T-helper 2 cell treated with Interferon-gamma antibody and Interleukin-4, amounts not matched to agents 100 ng/mL and 5 ng/mL, for 36 hours (primary cell): ENCODE measurements at regions not wholly inside any gene's neighbourhood (a gene's known extent, or its start where the extent isn't known, plus 50 kb on each side); places are given as distances from the start of the nearest gene placed in this dataset.

Experiments
- intact Hi-C: fragments of 100-400 bp; cut with micrococcal nuclease; formaldehyde crosslinking; loops from one replicate; pipeline ENCODE4 v1.15.1; 2023

DNA sequence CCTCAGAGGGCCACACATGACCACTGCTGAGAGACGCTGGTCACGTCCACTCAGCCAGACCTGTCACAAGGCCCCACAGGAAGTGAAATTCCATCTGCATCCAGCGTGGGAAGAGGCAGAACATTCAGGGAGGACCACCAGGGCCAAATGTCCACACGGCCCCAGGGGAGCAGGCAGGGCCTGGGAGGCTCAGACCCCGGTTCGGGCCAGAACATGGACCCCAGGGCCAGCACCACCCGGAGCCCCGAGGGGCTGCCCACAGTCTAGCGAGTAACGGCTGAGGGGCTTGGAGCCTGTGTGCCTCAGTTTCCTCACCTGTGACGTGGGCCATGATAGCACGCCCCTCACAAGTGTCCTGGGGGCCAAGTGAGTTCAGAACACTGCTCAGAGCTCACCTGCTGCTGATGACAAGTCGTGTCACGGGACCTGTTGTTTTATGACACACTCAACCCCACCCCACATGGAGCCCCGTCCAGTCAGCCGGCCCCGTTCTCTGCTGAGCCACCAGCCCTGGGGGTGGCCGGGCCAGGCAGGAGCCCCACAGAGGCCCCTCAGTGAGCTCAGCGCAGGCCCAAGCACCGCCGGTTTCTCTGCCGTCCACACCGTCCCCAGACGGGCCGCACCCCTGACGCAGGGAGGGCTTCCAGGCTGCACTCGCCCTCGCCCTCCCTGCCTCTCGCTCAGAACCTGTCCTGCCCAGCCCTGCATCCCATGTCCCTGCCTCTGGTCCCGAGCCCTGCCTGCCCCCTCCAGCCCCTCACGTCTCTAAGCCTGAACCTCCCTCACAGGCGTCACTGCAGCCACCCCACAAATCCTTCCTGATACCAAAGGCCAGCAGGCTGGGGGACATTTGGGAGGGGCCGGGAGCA lies 79.5 kb upstream of the GALNT9 start:
- intact Hi-C loops: no loop called here

DNA sequence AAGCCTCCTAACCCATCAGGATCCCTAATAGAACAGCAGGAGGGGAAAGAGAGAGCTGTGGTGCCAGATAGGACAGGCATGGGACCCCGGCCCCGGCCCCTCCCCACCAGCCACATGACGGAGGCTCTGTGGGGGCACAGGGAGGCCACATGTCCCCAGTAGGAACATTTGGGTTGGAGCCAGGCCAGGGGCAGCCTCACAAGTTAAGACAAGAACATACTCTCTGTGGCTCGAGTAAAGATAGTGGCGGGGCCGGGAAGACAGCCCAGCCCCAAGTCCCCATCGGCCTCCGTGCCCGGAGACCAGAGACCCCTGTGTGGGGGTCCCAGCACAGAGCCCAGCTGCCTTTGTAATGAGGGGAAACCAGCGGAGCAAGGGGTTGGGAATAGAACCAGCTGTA lies 78.6 kb upstream of the GALNT9 start:
- intact Hi-C loops: no loop called here

DNA sequence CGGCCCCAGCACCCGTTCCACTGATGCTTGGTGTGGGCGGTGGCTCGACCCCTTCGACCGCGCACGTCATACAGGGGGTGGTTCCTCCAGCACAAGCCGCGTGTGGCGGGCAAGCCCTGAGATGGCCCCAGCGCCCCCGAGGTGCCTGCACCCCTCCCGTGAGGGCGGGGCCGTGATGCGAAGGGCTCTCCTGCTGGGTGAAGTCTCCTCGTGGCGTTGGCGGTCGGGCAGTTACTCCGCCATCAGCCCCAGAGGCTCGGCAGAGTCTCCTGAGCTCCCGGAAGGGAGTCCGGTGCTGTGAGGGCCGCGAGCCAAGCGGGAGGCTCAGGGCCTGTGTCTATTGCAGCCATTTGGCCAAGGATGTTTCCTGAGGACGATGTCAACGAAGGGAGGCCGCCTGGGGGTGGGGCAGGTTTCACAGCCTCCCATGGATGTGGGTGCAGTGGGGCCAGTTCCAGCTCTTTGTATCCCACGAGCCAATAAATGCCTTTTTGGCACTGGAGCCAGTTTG lies 78.1 kb upstream of the GALNT9 start:
- intact Hi-C loops: no loop called here

DNA sequence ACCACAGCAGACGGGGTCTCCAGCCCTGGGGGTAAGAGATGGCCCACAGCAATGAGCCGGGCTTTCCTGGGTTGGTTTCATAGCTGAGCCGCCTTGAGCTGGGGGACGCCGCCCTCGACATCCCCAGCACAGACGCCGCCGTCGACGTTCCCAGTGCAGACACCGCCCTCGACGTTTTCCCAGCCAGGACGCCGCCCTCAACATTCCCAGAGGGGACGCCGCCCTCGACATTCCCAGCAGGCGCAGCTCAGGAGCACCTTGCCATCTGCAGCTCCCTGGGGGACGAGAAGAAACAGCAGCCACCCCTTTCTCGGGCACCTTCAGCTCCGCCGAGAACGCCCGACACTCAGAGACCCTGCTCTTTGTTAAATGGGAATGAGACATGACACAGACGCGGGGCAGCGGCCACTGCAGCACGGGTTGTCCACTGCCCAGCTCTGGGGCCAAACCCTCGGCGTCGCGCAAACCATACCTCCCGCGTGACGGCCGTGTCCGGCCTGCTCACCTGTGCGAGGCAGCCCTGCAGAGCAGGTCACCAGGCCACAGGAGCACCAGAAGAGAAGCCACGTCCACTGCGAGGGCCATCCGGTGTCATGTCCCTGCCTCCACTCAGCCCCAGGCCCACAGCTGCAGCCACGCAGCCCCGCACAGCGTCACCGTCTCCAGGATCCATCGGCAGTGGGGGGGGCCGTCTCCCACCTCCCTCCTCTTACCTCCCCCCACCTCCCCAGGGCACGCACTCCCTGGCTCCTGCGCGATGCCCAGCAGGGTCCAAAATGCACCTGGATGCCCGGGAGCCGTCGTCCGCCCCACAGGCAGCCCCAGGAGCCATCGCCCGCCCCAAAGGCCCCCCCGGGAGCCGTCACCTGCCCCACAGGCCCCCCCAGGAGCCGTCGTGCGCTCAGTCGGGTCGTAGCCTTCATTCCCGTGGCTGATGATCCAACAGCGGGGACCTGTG lies 77.4 kb upstream of the GALNT9 start:
- intact Hi-C loops: no loop called here

DNA sequence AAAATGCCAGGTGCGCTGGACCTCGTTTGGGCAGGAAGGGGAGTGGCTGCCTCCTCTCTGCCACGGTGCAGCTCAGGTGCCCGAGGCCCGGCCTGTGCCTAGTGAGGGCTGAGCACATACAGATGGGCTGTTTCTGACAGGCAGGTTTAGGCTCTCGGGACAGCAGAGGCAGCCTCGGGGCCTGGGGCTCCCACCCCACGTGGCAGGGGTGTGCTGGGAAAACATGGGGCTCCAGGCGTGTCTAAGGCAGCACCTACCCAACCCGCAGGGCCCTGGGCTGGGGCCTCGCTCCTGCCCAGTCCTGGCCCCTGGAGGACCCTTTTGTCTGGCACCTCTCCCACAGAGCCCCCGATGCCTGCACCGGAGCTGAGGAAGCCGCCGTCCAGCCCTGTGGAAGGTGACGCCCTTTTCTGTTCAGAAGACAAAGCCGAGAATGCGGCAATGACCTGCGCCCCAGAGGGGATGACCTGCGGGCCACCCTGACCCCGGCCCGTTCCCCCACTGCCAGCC lies 76.4 kb upstream of the GALNT9 start:
- intact Hi-C loops: no loop called here

DNA sequence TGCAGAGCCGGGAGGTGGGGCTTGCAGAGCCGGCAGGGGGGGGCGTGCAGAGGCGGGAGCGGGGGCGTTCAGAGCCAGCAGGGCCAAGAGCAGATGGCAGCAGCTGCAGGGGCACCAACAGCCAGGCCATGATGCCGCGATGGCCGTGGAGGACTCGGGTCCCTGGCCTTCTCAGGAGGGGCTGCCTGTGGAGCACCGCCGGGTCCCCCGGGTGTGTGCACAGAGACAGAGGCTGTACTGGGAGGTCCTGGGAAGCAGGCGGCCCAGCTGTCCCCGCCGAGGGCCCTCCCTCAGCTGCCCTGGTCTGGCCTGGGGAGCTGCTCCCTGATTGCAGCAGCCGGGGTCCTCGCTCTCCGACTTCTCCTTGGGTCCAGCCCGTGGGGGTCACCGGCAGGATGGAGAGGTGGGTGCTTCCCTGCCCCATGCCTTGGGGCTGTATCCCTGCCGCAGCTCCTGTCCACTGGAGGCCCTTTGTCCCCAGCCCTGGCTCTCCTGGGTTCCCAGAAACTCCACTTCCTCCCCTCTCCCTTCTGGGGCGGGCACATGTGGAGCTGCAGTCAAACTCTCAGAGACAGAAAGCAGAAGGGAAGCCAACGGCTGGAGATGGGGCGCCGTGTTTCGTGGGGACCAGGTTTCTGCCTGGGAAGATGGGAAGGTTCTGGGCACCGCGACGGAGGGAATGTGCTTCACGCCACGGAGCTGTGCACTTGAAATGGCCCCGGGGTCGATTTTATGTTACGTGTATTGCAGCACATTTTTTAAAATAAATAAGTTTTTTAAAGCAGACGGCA lies 75.8 kb upstream of the GALNT9 start:
- intact Hi-C loops: no loop called here

DNA sequence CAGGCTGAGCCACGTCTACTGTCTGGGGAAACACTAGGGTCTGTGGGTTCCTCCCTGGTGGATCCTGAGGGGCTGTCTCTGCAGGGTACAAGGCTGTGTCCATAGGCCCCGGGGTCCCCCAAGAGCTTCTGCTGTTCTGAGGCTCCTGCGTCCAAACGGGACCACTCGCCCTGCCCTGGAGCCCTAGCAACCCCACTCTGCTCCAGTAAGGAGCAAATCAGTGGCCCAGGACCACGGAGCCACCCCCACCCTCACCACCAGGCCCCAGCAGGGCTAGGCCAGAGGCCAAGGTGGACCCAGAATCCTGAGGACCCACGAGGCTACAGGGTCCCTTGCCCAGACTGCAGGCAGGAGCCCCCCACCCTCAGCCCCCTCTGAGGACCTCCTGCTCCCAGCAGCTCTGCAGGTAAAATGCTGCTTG lies 75.1 kb upstream of the GALNT9 start:
- intact Hi-C loops: no loop called here

DNA sequence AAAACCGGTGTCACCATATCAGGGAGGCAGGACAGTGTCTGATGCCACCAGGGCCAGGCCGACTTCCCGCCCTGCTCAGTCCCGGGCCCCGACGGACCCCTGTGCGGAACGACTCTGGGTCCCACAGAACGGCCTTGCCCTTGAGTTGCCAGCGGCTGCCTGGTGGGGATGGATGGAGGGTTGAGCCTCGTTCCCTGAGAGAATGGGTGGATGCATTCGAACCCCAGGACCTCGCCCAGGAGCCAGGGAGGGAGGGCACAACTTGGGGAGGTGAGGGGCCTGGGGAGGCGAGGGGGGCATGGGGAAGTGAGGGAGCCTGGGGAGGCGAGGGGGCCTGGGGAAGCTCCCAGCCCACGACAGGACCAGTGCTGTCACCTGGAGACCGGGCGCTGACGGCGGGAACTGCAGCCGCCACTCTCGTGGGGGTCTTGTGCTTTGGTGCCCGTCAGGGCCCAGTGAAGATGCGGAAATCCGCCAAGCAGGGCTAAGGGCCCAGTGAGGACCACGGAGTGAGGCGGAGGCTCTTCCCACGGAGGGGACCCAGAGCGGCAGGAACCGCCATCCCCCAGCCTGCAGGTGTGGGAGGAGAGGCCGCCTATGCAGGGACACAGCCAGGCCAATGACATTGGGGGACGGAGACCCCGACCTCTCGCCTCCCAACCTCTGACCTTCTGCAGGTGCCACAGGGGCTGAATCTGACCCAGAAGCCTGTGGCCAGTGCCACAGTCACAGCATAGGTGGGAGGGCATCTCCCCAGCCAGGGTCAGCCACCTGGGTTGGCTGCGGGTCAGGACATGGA lies 74.4 kb upstream of the GALNT9 start:
- intact Hi-C loops: no loop called here

DNA sequence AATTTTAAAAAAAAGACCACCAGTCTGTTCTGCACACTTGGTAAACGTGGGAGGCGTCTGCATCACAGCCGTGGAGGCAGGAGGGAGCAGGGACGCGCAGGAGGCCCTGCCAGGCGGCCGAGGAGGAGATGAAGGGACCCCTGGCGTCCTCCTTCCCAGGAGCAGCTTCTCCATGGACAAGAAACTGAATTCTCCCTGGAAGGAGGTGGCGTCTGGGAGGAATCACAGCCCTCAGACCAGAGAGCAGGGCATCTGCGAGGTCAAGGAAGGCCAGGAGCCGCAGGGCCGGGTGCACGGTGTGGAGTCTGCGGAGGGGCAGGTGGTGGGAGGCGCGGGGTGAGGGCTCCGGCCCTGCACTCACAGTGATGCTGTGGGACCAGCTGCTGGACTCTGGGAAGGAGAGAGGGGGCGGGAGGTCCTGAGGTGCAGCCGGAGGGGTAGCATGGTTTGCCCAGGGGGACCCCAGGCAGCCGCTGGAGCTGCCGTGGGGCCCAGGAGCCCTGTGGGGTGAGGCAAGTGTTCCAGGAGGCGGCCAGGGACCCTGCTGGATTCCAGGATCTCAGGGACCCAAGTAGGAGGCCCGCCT lies 73.5 kb upstream of the GALNT9 start:
- intact Hi-C loops: no loop called here

DNA sequence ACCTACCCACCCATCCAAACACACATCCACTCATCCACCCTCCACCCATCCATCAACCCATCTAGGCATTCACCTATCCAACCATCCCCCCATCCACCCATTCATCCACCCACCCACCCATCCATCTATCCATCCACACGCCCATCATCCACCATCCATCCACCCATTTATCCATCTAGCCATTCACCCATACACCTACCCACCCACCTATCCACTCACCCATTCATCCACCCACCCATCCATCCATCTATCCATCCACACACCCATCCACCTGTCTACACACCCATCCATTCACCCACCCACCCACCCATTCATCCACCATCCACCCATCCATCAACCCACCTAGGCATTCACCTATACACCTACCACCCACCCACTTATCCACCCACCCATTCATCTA lies 72.6 kb upstream of the GALNT9 start:
- intact Hi-C loops: no loop called here

DNA sequence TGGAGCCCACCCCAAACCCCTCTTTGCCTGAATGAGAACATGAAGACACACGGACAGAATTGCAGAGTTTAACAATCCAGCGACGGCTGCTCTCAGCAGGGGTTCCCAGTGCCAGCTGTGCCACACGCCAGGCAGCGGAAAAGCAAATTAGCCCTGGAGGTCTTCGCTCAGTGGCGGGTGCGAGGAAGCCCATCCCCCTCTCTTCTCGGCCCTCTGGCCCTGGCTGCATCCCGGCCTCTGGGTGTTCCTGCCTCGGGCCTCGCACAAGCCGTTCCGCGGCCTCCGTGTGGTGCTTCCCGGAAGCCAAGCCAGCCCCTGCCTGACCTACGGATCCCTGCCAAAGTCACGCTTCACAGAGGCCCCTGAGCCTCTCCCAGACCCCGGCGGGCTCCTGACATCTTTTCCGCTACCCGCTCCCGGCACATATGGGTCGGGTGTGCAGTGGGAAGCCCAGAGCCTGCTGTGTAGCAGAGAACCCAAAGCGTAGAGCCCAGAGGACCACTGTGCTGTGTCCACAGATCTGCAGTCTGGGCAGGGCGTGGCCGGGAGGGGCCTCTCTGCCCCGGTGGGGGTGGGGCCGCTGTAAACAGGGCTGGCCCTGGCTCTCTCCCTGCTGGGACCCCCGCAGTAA lies 70.7 kb upstream of the GALNT9 start:
- intact Hi-C loops: no loop called here

DNA sequence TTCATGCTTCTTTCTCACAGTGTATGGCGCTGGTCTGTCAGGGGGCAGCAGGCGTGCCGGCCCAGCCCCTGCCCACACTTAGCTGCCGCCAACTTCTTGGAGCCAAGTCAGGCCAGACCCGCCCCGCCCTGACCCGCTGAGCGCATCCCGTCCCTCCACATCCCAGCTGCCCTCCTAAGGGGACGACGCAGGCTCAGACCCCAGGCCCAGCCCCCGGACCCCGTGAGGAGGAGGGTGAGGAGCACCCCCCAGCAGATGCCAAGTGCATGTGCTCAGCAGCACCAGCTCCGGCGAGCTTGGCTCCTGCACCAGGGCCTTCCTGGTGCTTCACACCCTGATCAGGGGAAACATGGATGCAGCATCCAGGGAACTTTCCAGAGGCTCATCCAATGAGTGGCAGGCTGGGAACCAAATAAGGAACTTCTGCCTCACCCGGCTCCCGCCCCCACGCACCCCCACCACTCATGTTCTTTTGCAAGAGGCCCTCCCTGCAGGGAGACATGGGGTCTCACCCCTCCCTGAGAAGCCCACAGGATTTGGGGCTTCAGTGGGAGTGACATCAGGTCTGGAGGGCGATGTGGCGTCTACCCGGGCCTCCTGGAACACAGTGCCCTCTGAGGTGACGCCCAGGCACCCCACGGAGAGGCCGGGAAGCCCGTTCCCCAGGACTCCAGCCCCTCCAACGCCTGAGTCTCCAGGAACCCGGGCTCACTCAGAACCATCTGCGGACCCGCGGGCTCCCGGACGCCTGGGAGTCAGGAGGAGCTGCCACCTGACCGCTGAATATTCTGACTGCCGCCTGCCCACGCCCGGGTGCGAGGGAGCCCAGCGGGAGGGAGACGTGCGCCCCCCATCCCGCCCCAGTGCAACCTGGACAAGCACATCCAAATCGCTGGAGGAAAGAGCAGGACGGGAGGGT lies 70.0 kb upstream of the GALNT9 start:
- intact Hi-C loops: no loop called here

DNA sequence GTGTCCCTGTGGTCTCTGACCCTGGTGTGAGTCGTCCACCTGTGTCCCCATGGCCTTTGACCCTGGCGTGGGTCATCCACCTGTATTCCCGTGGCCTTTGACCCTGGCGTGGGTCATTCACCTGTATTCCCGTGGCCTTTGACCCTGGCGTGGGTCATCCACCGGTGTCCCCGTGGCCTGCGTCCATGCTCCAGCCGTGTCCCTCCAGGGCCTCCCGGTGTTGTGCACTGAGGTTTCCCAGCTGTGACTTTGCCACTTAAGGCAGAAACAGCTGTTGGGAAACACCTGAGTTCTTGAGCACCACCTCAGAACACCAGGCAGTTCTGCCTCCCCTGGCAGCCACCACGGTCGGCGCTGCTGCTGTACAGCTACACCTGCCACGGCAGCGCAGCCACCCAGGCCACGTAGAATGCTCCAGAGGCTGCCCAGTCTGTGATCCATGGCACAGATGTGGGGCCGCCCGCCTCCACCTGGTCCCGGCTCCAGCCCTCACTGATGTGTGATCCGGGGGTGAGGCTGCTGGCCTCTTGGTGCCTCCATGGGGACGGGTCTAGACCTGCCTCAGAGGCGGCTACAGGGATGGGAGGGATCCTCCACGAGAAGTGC lies 69.1 kb upstream of the GALNT9 start:
- intact Hi-C loops: no loop called here

DNA sequence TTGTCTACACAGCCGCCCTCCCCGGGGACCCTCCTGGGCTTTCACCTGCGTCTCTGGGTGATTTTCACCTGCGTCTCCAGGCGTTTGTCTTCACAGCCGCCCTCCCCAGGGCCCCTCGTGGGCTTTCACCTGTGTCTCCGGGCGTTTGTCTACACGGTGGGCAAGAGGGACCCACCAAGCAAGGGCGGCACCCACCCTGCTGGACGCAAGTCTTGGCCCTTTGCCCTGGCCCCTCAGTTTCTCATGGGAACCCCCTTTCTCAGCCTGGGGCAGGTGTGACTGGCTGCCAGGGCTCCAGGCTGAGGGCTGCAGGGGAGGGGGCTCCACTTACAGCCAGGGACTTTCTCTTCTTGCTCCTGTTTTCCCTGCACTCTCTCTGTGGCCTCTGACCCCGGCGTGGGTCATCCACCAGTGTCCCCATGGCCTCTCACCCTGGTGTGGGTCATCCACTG lies 68.6 kb upstream of the GALNT9 start:
- intact Hi-C loops: no loop called here

DNA sequence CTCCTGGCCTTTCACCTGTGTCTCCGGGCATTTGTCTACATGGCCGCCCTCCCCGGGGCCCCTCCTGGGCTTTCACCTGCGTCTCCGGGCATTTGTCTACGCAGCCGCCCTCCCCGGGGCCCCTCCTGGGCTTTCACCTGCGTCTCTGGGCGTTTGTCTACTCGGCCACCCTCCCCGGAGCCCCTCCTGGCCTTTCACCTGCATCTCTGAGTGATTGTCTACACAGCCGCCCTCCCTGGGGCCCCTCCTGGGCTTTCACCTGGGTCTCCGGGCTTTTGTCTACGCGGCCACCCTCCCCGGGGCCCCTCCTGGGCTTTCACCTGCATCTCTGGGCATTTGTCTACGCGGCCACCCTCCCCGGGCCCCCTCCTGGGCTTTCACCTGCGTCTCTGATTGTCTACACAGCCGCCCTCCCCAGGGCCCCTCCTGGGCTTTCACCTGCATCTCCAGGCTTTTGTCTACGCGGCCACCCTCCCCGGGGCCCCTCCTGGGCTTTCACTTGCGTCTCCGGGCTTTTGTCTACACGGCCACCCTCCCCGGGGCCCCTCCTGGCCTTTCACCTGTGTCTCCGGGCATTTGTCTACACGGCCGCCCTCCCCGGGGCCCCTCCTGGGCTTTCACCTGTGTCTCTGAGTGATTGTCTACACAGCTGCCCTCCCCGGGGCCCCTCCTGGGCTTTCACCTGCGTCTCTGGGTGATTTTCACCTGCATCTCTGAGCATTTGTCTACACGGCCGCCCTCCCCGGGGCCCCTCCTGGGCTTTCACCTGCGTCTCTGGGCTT lies 68.0 kb upstream of the GALNT9 start:
- intact Hi-C loops: no loop called here

DNA sequence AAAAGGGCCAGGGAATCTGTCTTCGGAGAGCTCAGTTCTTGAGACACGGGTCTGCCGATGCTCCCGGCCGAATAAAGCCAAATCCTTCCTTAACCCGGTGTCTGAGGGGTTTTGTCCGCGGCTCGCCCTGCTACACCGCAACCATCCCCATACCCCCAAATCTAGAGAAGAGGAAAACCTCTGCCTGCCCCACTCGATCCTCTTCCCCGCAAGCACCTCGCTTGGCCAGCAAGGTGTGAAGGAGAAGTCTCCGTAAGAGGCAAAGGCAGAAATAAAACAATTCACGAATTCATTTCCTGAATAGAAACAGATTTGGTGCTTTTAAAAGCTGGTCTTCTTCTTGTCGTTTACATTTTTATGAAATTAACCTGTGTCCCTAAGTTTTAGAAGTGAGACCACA lies 67.3 kb upstream of the GALNT9 start:
- intact Hi-C loops: no loop called here

DNA sequence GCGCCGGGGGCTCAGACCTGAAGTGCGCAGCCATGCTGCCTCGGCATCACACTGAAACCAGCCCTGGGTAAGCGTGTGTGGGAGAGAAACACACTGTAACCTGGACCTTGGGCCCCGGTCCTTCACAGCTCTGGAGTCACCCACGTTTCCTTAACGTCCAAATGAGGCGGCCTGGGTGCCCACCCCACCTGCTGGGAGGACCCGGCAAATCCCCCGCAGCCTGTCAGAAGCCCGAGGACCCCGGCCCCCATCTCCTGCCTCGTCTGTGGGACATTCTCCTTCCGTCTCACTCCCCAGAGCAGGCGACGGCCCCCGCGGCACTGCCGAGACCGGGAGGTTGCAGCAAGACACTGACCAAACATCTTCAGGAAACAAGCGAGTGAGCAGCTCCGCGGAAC lies 66.5 kb upstream of the GALNT9 start:
- intact Hi-C loops: no loop called here
